ENCODE measurements at regions not wholly inside any gene's neighbourhood (a gene's known extent, or its start where the extent isn't known, plus 50 kb on each side); places are given as distances from the start of the nearest gene placed in this dataset.

GRCh38 chr20:60725311-60725906, 526.7 kb upstream of the CDH4 start:
- Histone ChIP-seq H3K27me3 (ENCODE audit: control insufficient read depth, insufficient read depth, low read length) (no peaks in the 10 kb centered on the region), H3K9ac (ENCODE audit: low read length) (no peak overlapping the region), H3K4me3 (ENCODE audit: low read length) (no peak overlapping the region), H3K4me1 (ENCODE audit: control insufficient read depth, insufficient read depth, low read length) (no peaks in the 10 kb centered on the region), H3K36me3 (ENCODE audit: control insufficient read depth, insufficient read depth, low read length) (no peaks in the 10 kb centered on the region), H3K9me3 (ENCODE audit: control insufficient read depth, low read length) (no peaks in the 10 kb centered on the region)

GRCh38 chr20:60727425-60727824, 524.6 kb upstream of the CDH4 start:
- no peaks in the 10 kb centered on the region for H3K36me3 ChIP-seq (ENCODE audit: control insufficient read depth, insufficient read depth, low read length)
- no peaks in the 10 kb centered on the region for H3K9me3 ChIP-seq (ENCODE audit: control insufficient read depth, low read length)
- H3K4me3 ChIP-seq (ENCODE audit: low read length) = no peak overlapping the region
- no peaks in the 10 kb centered on the region for H3K27me3 ChIP-seq (ENCODE audit: control insufficient read depth, insufficient read depth, low read length)
- H3K4me1 ChIP-seq (ENCODE audit: control insufficient read depth, insufficient read depth, low read length) = no peaks in the 10 kb centered on the region
- no peak overlapping the region for H3K9ac ChIP-seq (ENCODE audit: low read length)

DNA sequence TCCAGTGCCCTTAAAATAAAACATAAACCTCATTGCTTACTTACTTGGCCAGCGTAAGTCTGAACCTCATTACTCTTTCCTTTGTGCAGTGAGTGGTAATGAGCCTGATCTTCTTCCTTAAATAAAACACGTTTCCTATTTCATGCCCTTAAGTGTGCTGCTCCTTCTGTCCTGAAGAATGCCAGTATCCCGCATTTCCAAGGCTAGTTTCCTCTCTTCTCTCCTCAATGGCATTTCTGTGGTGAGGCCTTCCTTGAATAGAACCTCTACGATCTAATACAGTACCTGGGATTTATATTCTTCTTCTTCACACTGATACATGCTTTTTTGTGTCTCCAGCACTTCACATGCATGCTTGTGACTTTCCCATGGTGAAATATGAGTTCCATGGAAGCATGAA, 523.4 kb upstream of the CDH4 start:
- no peaks in the 10 kb centered on the region for H3K9me3 ChIP-seq (ENCODE audit: control insufficient read depth, low read length)
- H3K36me3 ChIP-seq (ENCODE audit: control insufficient read depth, insufficient read depth, low read length) = no peaks in the 10 kb centered on the region
- H3K27me3 ChIP-seq (ENCODE audit: control insufficient read depth, insufficient read depth, low read length) = no peaks in the 10 kb centered on the region
- no peak overlapping the region for H3K9ac ChIP-seq (ENCODE audit: low read length)
- no peaks in the 10 kb centered on the region for H3K4me1 ChIP-seq (ENCODE audit: control insufficient read depth, insufficient read depth, low read length)
- H3K4me3 ChIP-seq (ENCODE audit: low read length) = no peak overlapping the region

DNA sequence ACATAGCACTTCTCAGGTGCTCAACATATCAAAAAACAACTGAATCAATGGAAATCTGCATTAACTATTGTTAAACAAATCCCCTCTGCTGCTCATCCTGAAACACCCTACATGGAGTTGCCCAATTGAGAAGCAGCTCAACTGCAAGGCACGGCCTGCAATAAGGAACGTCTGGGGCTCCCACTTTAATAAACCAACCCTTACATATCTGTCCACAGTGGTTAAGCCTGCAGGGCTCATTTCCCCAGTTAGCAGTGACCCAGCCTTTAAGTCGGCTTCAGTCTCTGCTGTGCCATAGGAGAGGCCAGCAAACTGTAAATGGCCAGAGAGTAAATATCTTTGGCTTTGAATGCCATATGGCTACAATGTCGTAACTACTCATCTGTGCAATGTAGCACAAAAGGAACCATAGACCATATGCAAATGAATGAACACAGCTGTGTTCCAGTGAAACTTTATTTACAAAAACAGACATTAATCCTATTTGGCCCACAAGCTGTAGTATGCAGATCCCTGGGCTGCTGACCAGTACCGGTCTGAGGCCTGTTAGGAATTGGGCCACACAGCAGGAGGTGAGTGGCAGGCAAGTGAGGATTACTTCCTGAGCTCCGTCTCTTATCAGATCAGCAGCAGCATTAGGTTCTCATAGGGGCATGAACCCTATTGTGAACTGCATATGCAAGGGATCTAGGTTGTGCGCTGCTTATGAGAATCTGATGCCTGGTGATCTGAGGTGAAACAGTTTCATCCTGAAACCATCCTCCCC, 522.7 kb upstream of the CDH4 start:
- Histone ChIP-seq H3K4me3 (ENCODE audit: low read length) (no peak overlapping the region), H3K27me3 (ENCODE audit: control insufficient read depth, insufficient read depth, low read length) (no peaks in the 10 kb centered on the region), H3K9me3 (ENCODE audit: control insufficient read depth, low read length) (no peaks in the 10 kb centered on the region), H3K9ac (ENCODE audit: low read length) (no peak overlapping the region), H3K36me3 (ENCODE audit: control insufficient read depth, insufficient read depth, low read length) (no peaks in the 10 kb centered on the region), H3K4me1 (ENCODE audit: control insufficient read depth, insufficient read depth, low read length) (no peaks in the 10 kb centered on the region)

GRCh38 chr20:60732322-60732721, 519.7 kb upstream of the CDH4 start:
- Histone ChIP-seq H3K9me3 (ENCODE audit: control insufficient read depth, low read length) (no peaks in the 10 kb centered on the region), H3K4me3 (ENCODE audit: low read length) (no peak overlapping the region)

DNA sequence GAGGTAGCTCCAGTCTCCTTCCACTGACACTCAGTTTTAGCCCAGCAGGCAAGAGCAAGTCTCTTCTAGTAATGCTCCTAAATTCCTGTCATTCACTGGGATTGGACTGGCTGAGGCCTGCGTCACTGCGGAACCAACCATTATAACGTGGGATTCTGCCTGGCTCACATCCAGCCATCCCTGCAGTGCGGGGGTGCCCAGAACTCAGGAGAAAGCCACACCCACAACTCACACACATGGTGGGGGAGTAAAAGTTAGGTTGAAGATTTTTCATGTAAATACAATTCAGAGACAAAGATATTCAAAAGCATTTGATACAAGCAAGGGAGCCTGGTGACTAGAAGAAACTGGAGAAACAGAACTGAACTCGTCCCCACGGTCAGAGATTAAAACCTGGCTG, 504.0 kb upstream of the CDH4 start:
- H3K36me3 ChIP-seq (ENCODE audit: control insufficient read depth, insufficient read depth, low read length) = no peaks in the 10 kb centered on the region
- no peak overlapping the region for H3K9ac ChIP-seq (ENCODE audit: low read length)
- no peak overlapping the region for H3K4me3 ChIP-seq (ENCODE audit: low read length)
- no peaks in the 10 kb centered on the region for H3K4me1 ChIP-seq (ENCODE audit: control insufficient read depth, insufficient read depth, low read length)
- H3K27me3 ChIP-seq (ENCODE audit: control insufficient read depth, insufficient read depth, low read length) = no peaks in the 10 kb centered on the region
- H3K9me3 ChIP-seq (ENCODE audit: control insufficient read depth, low read length) = no peaks in the 10 kb centered on the region

More at GRCh38 chr20:60732322-60732721, 519.7 kb upstream of the CDH4 start:
- Histone ChIP-seq H3K9ac (ENCODE audit: low read length) (no peak overlapping the region), H3K4me1 (ENCODE audit: control insufficient read depth, insufficient read depth, low read length) (no peaks in the 10 kb centered on the region), H3K36me3 (ENCODE audit: control insufficient read depth, insufficient read depth, low read length) (no peaks in the 10 kb centered on the region), H3K27me3 (ENCODE audit: control insufficient read depth, insufficient read depth, low read length) (no peaks in the 10 kb centered on the region)

- Histone ChIP-seq H3K9ac (ENCODE audit: low read length) (no peak overlapping the region), H3K9me3 (ENCODE audit: control insufficient read depth, low read length) (no peaks in the 10 kb centered on the region), H3K4me1 (ENCODE audit: control insufficient read depth, insufficient read depth, low read length) (no peaks in the 10 kb centered on the region), H3K4me3 (ENCODE audit: low read length) (no peak overlapping the region), H3K36me3 (ENCODE audit: control insufficient read depth, insufficient read depth, low read length) (no peaks in the 10 kb centered on the region), H3K27me3 (ENCODE audit: control insufficient read depth, insufficient read depth, low read length) (no peaks in the 10 kb centered on the region)
Measured at GRCh38 chr20:60749804-60750602, 502.1 kb upstream of the CDH4 start.

- Histone ChIP-seq H3K27me3 (ENCODE audit: control insufficient read depth, insufficient read depth, low read length) (no peaks in the 10 kb centered on the region), H3K9ac (ENCODE audit: low read length) (no peak overlapping the region), H3K36me3 (ENCODE audit: control insufficient read depth, insufficient read depth, low read length) (no peaks in the 10 kb centered on the region), H3K4me1 (ENCODE audit: control insufficient read depth, insufficient read depth, low read length) (no peaks in the 10 kb centered on the region), H3K9me3 (ENCODE audit: control insufficient read depth, low read length) (no peaks in the 10 kb centered on the region), H3K4me3 (ENCODE audit: low read length) (no peak overlapping the region)
Measured at GRCh38 chr20:60750909-60751308, 501.2 kb upstream of the CDH4 start.

DNA sequence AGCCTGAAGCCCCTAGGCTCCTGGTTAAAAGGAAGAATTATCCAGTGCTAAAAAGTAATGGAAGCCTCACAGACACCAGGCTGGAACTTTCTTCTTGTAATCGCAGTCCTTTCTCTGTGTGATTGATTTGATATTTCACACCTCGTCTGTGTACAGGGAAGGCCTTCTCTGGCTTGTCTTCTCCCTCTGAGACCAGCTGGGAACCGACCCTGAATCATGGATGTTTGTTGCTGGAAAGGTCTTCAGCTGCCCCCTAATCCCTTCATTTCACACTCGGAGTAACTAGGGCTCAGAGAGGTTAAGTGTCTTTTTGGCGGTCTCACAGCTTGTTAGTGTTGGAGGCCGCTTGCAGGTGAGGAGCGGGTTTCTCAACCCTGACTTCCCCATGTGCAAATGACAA, 500.2 kb upstream of the CDH4 start:
- Histone ChIP-seq H3K9ac (ENCODE audit: low read length) (no peak overlapping the region), H3K36me3 (ENCODE audit: control insufficient read depth, insufficient read depth, low read length) (no peaks in the 10 kb centered on the region), H3K27me3 (ENCODE audit: control insufficient read depth, insufficient read depth, low read length) (no peaks in the 10 kb centered on the region)

GRCh38 chr20:60752741-60753420, 499.2 kb upstream of the CDH4 start:
- Histone ChIP-seq H3K4me1 (ENCODE audit: control insufficient read depth, insufficient read depth, low read length) (no peaks in the 10 kb centered on the region), H3K27me3 (ENCODE audit: control insufficient read depth, insufficient read depth, low read length) (no peaks in the 10 kb centered on the region), H3K4me3 (ENCODE audit: low read length) (no peak overlapping the region)

More for the DNA sequence above, 500.2 kb upstream of the CDH4 start:
- no peaks in the 10 kb centered on the region for H3K9me3 ChIP-seq (ENCODE audit: control insufficient read depth, low read length)
- H3K4me3 ChIP-seq (ENCODE audit: low read length) = no peak overlapping the region
- H3K4me1 ChIP-seq (ENCODE audit: control insufficient read depth, insufficient read depth, low read length) = no peaks in the 10 kb centered on the region

GRCh38 chr20:60754856-60755255, 497.2 kb upstream of the CDH4 start:
- Histone ChIP-seq H3K27me3 (ENCODE audit: control insufficient read depth, insufficient read depth, low read length) (no peaks in the 10 kb centered on the region), H3K9ac (ENCODE audit: low read length) (no peak overlapping the region), H3K9me3 (ENCODE audit: control insufficient read depth, low read length) (no peaks in the 10 kb centered on the region), H3K36me3 (ENCODE audit: control insufficient read depth, insufficient read depth, low read length) (no peaks in the 10 kb centered on the region), H3K4me1 (ENCODE audit: control insufficient read depth, insufficient read depth, low read length) (no peaks in the 10 kb centered on the region), H3K4me3 (ENCODE audit: low read length) (no peak overlapping the region)

More at GRCh38 chr20:60752741-60753420, 499.2 kb upstream of the CDH4 start:
- H3K9ac ChIP-seq (ENCODE audit: low read length) = no peak overlapping the region
- no peaks in the 10 kb centered on the region for H3K9me3 ChIP-seq (ENCODE audit: control insufficient read depth, low read length)
- no peaks in the 10 kb centered on the region for H3K36me3 ChIP-seq (ENCODE audit: control insufficient read depth, insufficient read depth, low read length)

GRCh38 chr20:60759651-60760050, 492.4 kb upstream of the CDH4 start:
- Histone ChIP-seq H3K9me3 (ENCODE audit: control insufficient read depth, low read length) (no peaks in the 10 kb centered on the region), H3K27me3 (ENCODE audit: control insufficient read depth, insufficient read depth, low read length) (no peaks in the 10 kb centered on the region), H3K4me3 (ENCODE audit: low read length) (no peak overlapping the region), H3K9ac (ENCODE audit: low read length) (no peak overlapping the region), H3K36me3 (ENCODE audit: control insufficient read depth, insufficient read depth, low read length) (no peaks in the 10 kb centered on the region), H3K4me1 (ENCODE audit: control insufficient read depth, insufficient read depth, low read length) (no peaks in the 10 kb centered on the region)
